ENCODE measurements at regions not wholly inside any gene's neighbourhood (a gene's known extent, or its start where the extent isn't known, plus 50 kb on each side); places are given as distances from the start of the nearest gene placed in this dataset.

GRCh38 chr7:155983176-155983815 lies 171.0 kb upstream of the SHH start:
- DNase-seq = no peak

- no peak for DNase-seq
These were observed 169.4 kb upstream of the SHH start for GRCh38 chr7:155981703-155982102.

- no peak for DNase-seq
These were observed 168.6 kb upstream of the SHH start for GRCh38 chr7:155980841-155981240.

GRCh38 chr7:155979994-155980393 lies 167.7 kb upstream of the SHH start:
- no peak for DNase-seq

GRCh38 chr7:155979566-155979965 lies 167.3 kb upstream of the SHH start:
- no peak for DNase-seq

GRCh38 chr7:155975490-155975889 lies 163.2 kb upstream of the SHH start:
- DNase-seq = no peak

- no peak for DNase-seq
These were observed 162.1 kb upstream of the SHH start for GRCh38 chr7:155974186-155974897.

- DNase-seq = no peak
These were observed 161.3 kb upstream of the SHH start for GRCh38 chr7:155973451-155973997.

GRCh38 chr7:155972651-155973390 lies 160.6 kb upstream of the SHH start:
- no peak for DNase-seq

GRCh38 chr7:155972247-155972646 lies 160.0 kb upstream of the SHH start:
- DNase-seq = no peak

GRCh38 chr7:155971180-155971770 lies 159.0 kb upstream of the SHH start:
- no peak for DNase-seq

GRCh38 chr7:155969192-155969929 lies 157.1 kb upstream of the SHH start:
- no peak for DNase-seq

- DNase-seq = no peak
These were observed 152.7 kb upstream of the SHH start for GRCh38 chr7:155965010-155965409.

- DNase-seq = no peak
These were observed 152.3 kb upstream of the SHH start for GRCh38 chr7:155964543-155964942.

GRCh38 chr7:155963771-155964195 lies 151.5 kb upstream of the SHH start:
- no peak for DNase-seq

GRCh38 chr7:155963356-155963755 lies 151.1 kb upstream of the SHH start:
- no peak for DNase-seq

GRCh38 chr7:155962968-155963300 lies 150.7 kb upstream of the SHH start:
- DNase-seq = no peak

GRCh38 chr7:155962191-155962967 lies 150.1 kb upstream of the SHH start:
- DNase-seq = no peak

- DNase-seq = no peak
These were observed 149.3 kb upstream of the SHH start for GRCh38 chr7:155961241-155962190.

- no peak for DNase-seq
These were observed 147.6 kb upstream of the SHH start for GRCh38 chr7:155959894-155960293.

GRCh38 chr7:155956977-155957376 lies 144.7 kb upstream of the SHH start:
- DNase-seq = no peak
